Liver (tissue), 3 donors: ENCODE measurements at regions not wholly inside any gene's neighbourhood (a gene's known extent, or its start where the extent isn't known, plus 50 kb on each side); places are given as distances from the start of the nearest gene placed in this dataset.

Experiments
- MAX ChIP-seq: IDR thresholded peaks from 2 replicates; pipeline ENCODE4 v1.6.1; 2016; ENCODE audit warnings: antibody characterized with exemption
- SP1 ChIP-seq: IDR thresholded peaks from 2 replicates; pipeline ENCODE4 v1.6.1; 2018; ENCODE audit warnings: antibody characterized with exemption, mild to moderate bottlenecking
- YY1 ChIP-seq: IDR thresholded peaks from 2 replicates; pipeline ENCODE4 v1.6.1; 2016; ENCODE audit warnings: antibody characterized with exemption, mild to moderate bottlenecking
- TF ChIP-seq, protein P1 (sequence below): fragments of 150-350 bp; IDR thresholded peaks from 2 replicates; pipeline ENCODE4 v1.5.1; 2017; ENCODE audit warnings: improper control_type of control experiment, low read depth, low read length; ENCODE audit not compliant: missing input control
- donor health status: healthy.
- donor health status: healthy.

DNA sequence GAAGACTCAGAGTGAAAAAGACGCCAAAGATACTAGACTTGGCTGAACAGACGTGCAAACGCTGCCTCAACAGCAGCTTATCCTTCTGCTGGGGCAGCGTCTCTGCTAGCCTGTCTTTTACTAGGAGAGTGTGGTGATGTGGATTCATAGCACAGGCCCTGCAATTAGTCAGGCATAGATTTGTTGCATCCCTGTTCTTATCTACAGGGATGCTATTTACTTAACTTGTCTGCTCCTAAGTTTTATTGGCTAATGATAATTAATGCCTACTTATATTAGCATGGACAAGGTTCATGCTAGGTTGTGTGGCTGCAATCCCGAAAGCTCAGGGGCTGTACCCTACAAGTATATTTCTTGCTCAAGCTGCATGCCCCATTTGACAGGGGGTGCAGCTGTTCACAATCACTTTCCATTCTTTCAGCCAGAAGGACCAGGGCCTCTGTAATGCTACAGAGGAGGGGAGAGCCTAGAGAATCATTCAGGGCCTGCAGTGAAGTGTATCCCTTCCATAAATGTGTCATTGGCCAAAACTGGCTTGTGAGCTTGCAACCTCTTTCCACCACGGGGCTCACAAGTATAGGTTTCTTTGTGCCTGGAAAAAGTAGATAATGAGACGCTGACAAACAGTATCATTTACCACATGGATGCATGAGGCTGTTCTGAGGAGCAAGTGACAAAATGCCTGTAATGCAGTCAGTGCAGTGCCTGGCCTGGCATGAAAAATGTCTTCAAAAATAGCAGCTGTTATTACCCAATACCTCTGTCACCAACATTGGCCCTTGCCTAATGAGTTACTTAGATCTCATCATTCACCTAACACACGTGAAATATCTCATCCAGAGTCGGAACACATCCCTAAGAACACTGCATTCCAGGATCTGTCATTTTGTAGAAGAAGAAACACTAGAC, 685.8 kb upstream of the API5 start:
- TF ChIP-seq YY1 = no peak
- TF ChIP-seq, protein P1, sequence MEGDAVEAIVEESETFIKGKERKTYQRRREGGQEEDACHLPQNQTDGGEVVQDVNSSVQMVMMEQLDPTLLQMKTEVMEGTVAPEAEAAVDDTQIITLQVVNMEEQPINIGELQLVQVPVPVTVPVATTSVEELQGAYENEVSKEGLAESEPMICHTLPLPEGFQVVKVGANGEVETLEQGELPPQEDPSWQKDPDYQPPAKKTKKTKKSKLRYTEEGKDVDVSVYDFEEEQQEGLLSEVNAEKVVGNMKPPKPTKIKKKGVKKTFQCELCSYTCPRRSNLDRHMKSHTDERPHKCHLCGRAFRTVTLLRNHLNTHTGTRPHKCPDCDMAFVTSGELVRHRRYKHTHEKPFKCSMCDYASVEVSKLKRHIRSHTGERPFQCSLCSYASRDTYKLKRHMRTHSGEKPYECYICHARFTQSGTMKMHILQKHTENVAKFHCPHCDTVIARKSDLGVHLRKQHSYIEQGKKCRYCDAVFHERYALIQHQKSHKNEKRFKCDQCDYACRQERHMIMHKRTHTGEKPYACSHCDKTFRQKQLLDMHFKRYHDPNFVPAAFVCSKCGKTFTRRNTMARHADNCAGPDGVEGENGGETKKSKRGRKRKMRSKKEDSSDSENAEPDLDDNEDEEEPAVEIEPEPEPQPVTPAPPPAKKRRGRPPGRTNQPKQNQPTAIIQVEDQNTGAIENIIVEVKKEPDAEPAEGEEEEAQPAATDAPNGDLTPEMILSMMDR = no peak
- no peak for TF ChIP-seq MAX
- TF ChIP-seq SP1 = no peak
